CD4-positive, alpha-beta T cell (primary cell): ENCODE measurements at regions not wholly inside any gene's neighbourhood (a gene's known extent, or its start where the extent isn't known, plus 50 kb on each side); places are given as distances from the start of the nearest gene placed in this dataset.

Experiments
- ATAC-seq: fragments of 200-7000 bp; cut with Tn5 transposase; one replicate; pipeline ENCODE4 v1.10.0; 2022; ENCODE audit warnings: mild to moderate bottlenecking; ENCODE audit not compliant: poor library complexity
- CTCF ChIA-PET: fragments of 350-600 bp; sonication (Branson Sonifier 250); formaldehyde crosslinking; loops from one replicate; lab custom pipeline; 2021; ENCODE audit warnings: antibody characterized with exemption, inconsistent platforms; lab: Charles Lee
- POLR2A ChIA-PET: fragments of 350-600 bp; sonication (Branson Sonifier 250); formaldehyde crosslinking; loops from one replicate; lab custom pipeline; 2021; ENCODE audit warnings: antibody characterized with exemption, inconsistent platforms; lab: Charles Lee
- DNase-seq, 14 experiments: peaks; one replicate each; pipeline ENCODE4 v3.0.0-alpha.2; 2013 to 2020; ENCODE audit warnings: mixed read lengths in 2 of 14
- H3K27ac ChIP-seq, 2 donors: one replicate each; pipeline versions ENCODE4 v1.5.1 to v1.7.0; 2013; ENCODE audit warnings: low read length in 2 of 2, low read depth in 1 of 2, mild to moderate bottlenecking in 1 of 2
- H3K27me3 ChIP-seq, 2 experiments: 1 replicate in 1 of 2; 2 replicates in 1 of 2; pipeline versions ENCODE4 v1.6.1 to v1.7.0; 2013; ENCODE audit warnings: low read length in 2 of 2, control low read depth in 1 of 2, mild to moderate bottlenecking in 1 of 2, moderate library complexity in 1 of 2; ENCODE audit not compliant: insufficient read depth in 2 of 2, control insufficient read depth in 1 of 2
- H3K36me3 ChIP-seq: one replicate; pipeline ENCODE4 v1.6.1; 2013; ENCODE audit warnings: low read length, control low read depth; ENCODE audit not compliant: insufficient read depth
- H3K4me1 ChIP-seq: one replicate; pipeline ENCODE4 v1.6.1; 2013; ENCODE audit warnings: low read length, control low read depth; ENCODE audit not compliant: insufficient read depth
- H3K4me3 ChIP-seq: one replicate; pipeline ENCODE4 v1.5.1; 2013; ENCODE audit warnings: mild to moderate bottlenecking, low read length, moderate library complexity
- H3K9me3 ChIP-seq, 2 experiments: 1 replicate in 1 of 2; 2 replicates in 1 of 2; pipeline versions ENCODE4 v1.6.1 to v1.7.0; 2013; ENCODE audit warnings: low read length in 2 of 2, mild to moderate bottlenecking in 2 of 2, control low read depth in 1 of 2, moderate library complexity in 1 of 2; ENCODE audit not compliant: control insufficient read depth in 1 of 2, insufficient read depth in 1 of 2
- H3K27ac Mint-ChIP-seq: one replicate; pipeline ENCODE4 v1.8.0; 2020; ENCODE audit warnings: mixed read lengths
- H3K27me3 Mint-ChIP-seq: one replicate; pipeline ENCODE4 v1.8.0; 2021; ENCODE audit warnings: mixed read lengths
- H3K36me3 Mint-ChIP-seq: one replicate; pipeline ENCODE4 v1.8.0; 2021; ENCODE audit warnings: low read depth, mixed read lengths
- H3K4me1 Mint-ChIP-seq: one replicate; pipeline ENCODE4 v1.8.0; 2021; ENCODE audit warnings: low read depth, mixed read lengths
- H3K4me3 Mint-ChIP-seq: one replicate; pipeline ENCODE4 v1.8.0; 2020; ENCODE audit warnings: mild to moderate bottlenecking, mixed read lengths
- H3K9me3 Mint-ChIP-seq: one replicate; pipeline ENCODE4 v1.8.0; 2020; ENCODE audit warnings: mixed read lengths
- intact Hi-C, 2 experiments: fragments of 100-400 bp; cut with DNase I in 1 of 2; cut with micrococcal nuclease in 1 of 2; formaldehyde crosslinking; loops; one replicate each; pipeline versions ENCODE4 v1.15.1 to v1.9.0; 2023 to 2025; cut with DNase I, micrococcal nuclease
- TF ChIP-seq, protein P1 (sequence below): fragments of 200-600 bp; IDR thresholded peaks from one replicate; pipeline ENCODE4 v1.8.0; 2022; ENCODE audit warnings: antibody characterized with exemption, mild to moderate bottlenecking

DNA sequence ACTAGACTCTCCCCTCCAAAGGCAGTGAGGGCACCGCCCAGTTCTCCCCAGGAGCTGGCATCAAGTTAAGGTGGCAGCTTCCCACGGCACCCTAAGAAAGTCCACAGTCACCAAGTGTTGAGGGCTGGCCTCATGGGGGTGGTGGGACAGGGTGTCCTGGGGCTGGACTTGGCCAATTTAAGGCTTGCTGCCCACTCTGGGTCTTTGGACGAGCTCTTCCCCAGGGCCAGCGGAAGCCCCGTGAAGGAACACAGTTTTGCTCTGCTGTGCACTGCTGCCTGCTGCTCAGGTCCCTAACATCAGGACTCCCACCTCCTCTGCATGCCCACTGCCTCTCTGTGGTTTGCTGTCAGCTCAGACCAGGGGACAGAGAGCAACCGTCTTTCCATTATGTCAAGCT is 57.3 kb upstream of the TMEM72 start:
- POLR2A ChIA-PET: no interaction called here
- H3K27me3 Mint-ChIP-seq: no peaks in the 10 kb centered on the region
- H3K4me1 Mint-ChIP-seq: no peaks in the 10 kb centered on the region
- H3K27me3 ChIP-seq: no peaks in the 10 kb centered on the region
- no peak overlapping the region for H3K27ac Mint-ChIP-seq
- DNase-seq (no peak), ATAC-seq (no peak)
- intact Hi-C loops: no loop called here
- no peaks in the 10 kb centered on the region for H3K4me1 ChIP-seq
- H3K4me3 Mint-ChIP-seq: no peak overlapping the region
- peaks cover 0 to 2% of the 10 kb centered on the region in 2 experiments for H3K9me3 ChIP-seq
- H3K36me3 ChIP-seq: no peaks in the 10 kb centered on the region
- TF ChIP-seq, protein P1, sequence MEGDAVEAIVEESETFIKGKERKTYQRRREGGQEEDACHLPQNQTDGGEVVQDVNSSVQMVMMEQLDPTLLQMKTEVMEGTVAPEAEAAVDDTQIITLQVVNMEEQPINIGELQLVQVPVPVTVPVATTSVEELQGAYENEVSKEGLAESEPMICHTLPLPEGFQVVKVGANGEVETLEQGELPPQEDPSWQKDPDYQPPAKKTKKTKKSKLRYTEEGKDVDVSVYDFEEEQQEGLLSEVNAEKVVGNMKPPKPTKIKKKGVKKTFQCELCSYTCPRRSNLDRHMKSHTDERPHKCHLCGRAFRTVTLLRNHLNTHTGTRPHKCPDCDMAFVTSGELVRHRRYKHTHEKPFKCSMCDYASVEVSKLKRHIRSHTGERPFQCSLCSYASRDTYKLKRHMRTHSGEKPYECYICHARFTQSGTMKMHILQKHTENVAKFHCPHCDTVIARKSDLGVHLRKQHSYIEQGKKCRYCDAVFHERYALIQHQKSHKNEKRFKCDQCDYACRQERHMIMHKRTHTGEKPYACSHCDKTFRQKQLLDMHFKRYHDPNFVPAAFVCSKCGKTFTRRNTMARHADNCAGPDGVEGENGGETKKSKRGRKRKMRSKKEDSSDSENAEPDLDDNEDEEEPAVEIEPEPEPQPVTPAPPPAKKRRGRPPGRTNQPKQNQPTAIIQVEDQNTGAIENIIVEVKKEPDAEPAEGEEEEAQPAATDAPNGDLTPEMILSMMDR: no peak
- H3K36me3 Mint-ChIP-seq: no peaks in the 10 kb centered on the region
- no peaks in the 10 kb centered on the region for H3K9me3 Mint-ChIP-seq
- H3K27ac ChIP-seq: no peak overlapping the region
- CTCF ChIA-PET: no interaction called here
- no peak overlapping the region for H3K4me3 ChIP-seq

DNA sequence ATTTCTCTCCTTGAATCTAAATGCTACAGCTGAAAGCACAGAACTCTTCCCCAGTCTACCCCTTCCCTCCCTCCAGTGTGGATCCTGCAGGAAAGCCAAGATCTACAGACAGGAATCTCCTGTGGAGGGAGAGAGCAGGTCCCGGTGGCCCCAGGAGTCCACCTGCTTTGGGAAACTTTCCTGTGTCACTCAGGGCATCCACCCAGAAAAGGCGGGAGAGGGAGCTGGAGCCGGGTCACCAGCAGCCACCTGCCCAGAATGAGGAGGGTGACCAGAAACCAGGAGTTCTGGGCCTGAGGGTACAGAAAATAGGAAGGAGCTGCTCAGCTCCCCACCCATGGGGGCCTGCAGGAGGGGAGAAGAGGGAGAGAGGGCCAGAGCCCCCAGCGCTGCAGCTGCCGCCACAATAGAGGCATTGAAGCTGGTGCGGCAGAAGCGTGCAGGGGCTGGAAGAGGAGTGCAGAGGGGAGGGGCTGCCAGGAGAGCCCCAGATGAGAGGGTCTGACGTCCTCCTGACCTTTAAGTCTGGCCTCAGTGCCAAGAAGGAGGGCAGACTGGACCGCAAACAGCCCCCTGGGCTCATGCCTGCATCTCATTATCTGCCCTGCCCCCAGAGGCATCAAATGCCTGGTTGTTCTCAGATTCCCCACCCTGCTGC is 56.3 kb upstream of the TMEM72 start:
- Histone ChIP-seq H3K27ac (no peak overlapping the region), H3K36me3 (no peaks in the 10 kb centered on the region), H3K9me3 (no peaks in the 10 kb centered on the region), H3K4me1 (no peaks in the 10 kb centered on the region), H3K4me3 (no peak overlapping the region), H3K27me3 (no peaks in the 10 kb centered on the region)
- DNase-seq (no peak), ATAC-seq (no peak)
- ChIA-PET POLR2A (no interaction called here), CTCF (no interaction called here)
- intact Hi-C loops: no loop called here
- no peaks in the 10 kb centered on the region for H3K36me3 Mint-ChIP-seq
- H3K4me1 Mint-ChIP-seq: no peaks in the 10 kb centered on the region
- H3K9me3 Mint-ChIP-seq: no peaks in the 10 kb centered on the region
- TF ChIP-seq, protein P1: no peak
- no peak overlapping the region for H3K4me3 Mint-ChIP-seq
- H3K27me3 Mint-ChIP-seq: no peaks in the 10 kb centered on the region
- no peak overlapping the region for H3K27ac Mint-ChIP-seq

DNA sequence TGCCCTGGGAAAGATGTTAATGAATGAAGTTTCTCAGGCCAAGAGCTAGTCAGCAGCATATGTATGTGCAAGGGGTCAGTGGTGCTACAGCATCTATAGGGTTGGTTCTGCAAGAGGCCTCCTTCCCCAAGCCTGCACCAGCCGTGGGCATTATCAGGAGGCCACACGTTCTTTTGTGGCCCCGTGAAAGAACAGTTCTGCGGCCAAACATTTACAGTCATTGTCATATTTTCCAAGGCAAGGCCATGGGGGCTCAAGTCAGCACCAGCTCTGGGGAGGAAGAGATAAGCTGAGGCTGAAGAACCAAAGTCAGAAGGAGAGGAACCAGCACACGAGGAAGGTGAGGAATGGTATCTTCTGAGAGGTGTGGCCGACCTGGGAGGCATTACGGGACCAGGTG is 54.4 kb upstream of the TMEM72 start:
- Histone ChIP-seq H3K4me1 (no peaks in the 10 kb centered on the region), H3K4me3 (no peak overlapping the region), H3K27ac (no peak overlapping the region), H3K9me3 (no peaks in the 10 kb centered on the region), H3K27me3 (peaks cover 0 to under 1% of the 10 kb centered on the region in 2 experiments), H3K36me3 (no peaks in the 10 kb centered on the region)
- ATAC-seq (no peak), DNase-seq (no peak)
- H3K36me3 Mint-ChIP-seq: no peaks in the 10 kb centered on the region
- TF ChIP-seq, protein P1: no peak
- intact Hi-C loops: loop anchor here in 1 of 2 experiments (2.0 kb wide), 1 partner anchor 1184 kb away; no protein-coding TSS in a partner anchor
- no peak overlapping the region for H3K4me3 Mint-ChIP-seq
- CTCF ChIA-PET: no interaction called here
- POLR2A ChIA-PET: interaction anchor here (1.4 kb wide), 1 partner anchor 9 kb away, joined by 3 read pairs; no protein-coding TSS in a partner anchor
- H3K4me1 Mint-ChIP-seq: no peaks in the 10 kb centered on the region
- H3K9me3 Mint-ChIP-seq: no peaks in the 10 kb centered on the region
- H3K27ac Mint-ChIP-seq: no peak overlapping the region
- no peaks in the 10 kb centered on the region for H3K27me3 Mint-ChIP-seq
